Coronary artery (tissue), 2 donors: ENCODE measurements at regions not wholly inside any gene's neighbourhood (a gene's known extent, or its start where the extent isn't known, plus 50 kb on each side); places are given as distances from the start of the nearest gene placed in this dataset.

Experiments used
- DNase-seq: peaks from one replicate; pipeline ENCODE4 v3.0.0-alpha.2; 2017; ENCODE audit warnings: low spot score
- H3K27ac ChIP-seq, 2 donors: fragments of 200-600 bp; sonication (generic); one replicate each; pipeline ENCODE4 v1.5.1; 2016 to 2019
- H3K4me3 ChIP-seq: fragments of 200-600 bp; sonication (generic); 2 replicates; pipeline ENCODE4 v1.5.1; 2016; ENCODE audit warnings: mild to moderate bottlenecking, moderate library complexity
- TF ChIP-seq, protein P1 (sequence below): fragments of 200-600 bp; sonication (generic); IDR thresholded peaks from one replicate; pipeline ENCODE4 v1.5.1; 2019; ENCODE audit warnings: antibody characterized with exemption

DNA sequence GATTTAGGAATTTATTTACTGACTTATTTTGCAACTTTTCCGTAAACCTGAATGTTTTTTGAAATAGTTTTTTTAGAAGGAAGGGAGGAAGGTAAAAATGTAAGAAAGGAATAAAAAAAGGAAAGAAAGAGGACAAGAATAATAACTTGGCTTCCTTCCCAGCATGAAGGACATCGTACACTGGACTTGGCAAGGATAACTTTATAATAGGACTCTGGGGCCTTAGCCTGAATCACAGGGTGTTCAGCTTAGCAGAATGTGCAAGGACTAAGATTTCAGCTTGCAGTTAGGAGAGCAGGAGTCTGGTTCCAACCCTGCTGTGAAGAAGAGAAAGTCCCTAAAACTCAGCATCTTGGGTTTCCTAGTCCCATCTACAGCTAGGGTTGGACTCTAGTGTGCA lies 1053.3 kb downstream of the VRK1 start:
- TF ChIP-seq, protein P1, sequence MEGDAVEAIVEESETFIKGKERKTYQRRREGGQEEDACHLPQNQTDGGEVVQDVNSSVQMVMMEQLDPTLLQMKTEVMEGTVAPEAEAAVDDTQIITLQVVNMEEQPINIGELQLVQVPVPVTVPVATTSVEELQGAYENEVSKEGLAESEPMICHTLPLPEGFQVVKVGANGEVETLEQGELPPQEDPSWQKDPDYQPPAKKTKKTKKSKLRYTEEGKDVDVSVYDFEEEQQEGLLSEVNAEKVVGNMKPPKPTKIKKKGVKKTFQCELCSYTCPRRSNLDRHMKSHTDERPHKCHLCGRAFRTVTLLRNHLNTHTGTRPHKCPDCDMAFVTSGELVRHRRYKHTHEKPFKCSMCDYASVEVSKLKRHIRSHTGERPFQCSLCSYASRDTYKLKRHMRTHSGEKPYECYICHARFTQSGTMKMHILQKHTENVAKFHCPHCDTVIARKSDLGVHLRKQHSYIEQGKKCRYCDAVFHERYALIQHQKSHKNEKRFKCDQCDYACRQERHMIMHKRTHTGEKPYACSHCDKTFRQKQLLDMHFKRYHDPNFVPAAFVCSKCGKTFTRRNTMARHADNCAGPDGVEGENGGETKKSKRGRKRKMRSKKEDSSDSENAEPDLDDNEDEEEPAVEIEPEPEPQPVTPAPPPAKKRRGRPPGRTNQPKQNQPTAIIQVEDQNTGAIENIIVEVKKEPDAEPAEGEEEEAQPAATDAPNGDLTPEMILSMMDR = no peak
- Histone ChIP-seq H3K4me3 (no peak overlapping the region), H3K27ac (no peak overlapping the region)
- no peak for DNase-seq

DNA sequence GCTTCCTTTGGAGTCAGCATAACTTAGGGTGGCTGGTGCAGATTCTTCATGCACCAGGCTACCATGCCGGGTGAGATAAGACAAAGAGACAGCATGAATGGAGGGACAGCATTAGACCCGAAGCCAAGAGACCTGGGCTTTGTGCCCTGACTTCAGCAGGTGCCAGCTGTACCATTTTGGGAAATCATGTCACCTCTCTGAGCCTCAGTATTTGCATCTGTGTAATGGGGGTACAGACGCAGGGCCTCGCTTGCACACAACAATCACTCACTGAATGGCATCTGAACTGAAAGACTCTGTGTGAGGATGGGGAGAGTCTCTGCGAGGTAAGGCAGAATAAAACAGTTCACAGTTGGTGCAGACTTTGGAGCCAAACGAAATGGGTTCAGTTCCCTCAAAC lies 1053.7 kb downstream of the VRK1 start:
- no peak overlapping the region for H3K27ac ChIP-seq
- H3K4me3 ChIP-seq = no peak overlapping the region
- no peak for DNase-seq
- TF ChIP-seq, protein P1 = no peak

DNA sequence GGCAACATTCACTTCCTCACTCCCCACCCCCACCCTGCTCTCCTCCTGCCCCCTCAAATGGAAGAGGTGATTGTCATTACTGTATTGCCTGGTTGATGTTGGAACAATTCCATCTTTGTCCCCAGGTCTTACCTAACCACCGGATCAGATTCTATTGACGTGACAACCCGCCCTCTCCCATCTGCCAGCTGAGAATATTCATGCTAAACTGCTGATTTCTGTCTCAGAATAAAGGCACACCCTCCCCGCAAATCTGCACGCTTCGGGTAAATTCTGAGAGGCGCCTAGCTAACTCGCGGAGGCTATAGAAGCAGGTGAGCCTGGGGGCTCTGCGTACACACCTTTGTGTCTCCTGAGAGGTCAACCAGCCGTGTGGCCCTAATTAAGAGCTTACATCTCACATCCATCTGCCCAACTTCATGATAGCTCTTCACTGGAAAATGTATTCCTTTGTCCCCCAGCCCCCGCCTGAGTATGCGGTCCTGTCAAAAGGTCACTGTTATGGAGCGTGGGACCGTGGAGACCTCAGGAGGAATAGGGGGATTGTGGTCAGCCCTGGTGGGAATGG lies 1054.3 kb downstream of the VRK1 start:
- TF ChIP-seq, protein P1 = no peak

DNA sequence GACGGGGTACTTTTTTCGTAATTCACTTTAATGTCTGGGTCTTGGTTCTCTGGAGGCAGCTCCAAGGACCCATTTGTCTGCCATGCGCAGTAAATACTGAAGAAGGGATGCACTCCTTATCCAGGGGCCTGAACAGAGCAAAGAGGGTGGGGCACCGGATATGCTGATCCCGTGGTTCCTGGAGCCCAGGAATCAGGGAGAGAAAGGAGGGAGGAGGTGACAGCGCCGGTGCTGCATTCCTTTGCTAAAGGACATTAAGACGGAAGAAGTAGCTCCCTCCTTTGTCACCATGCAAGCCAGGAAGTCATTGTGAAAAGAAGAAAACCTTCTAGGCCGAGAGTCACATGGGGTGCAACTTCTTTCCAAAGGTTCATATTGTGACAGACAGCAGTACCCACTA lies 1057.7 kb downstream of the VRK1 start:
- Histone ChIP-seq H3K4me3 (no peak overlapping the region), H3K27ac (no peak overlapping the region)
- no peak for DNase-seq
- TF ChIP-seq, protein P1 = no peak

More for the DNA sequence above, 1054.3 kb downstream of the VRK1 start:
- no peak for DNase-seq
- Histone ChIP-seq H3K27ac (no peak overlapping the region), H3K4me3 (no peak overlapping the region)

DNA sequence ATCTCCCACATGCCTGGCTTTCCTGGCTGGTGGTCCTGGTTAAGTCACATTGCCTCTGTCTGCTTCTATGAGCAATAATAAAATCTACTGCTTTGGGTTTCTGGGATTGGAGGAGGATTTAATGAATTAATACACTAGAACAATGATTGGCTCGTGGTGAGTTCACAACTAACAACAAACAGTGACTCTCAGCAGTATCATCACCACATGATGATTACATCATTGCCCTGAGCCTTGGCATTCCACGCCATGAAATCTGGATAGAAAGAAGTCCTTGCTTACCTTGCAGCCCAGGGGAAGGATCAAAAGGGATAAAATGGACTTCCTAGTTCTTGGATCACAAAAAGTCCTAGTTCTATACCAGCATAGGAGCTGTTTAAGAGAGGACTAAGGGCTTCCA lies 1069.0 kb downstream of the VRK1 start:
- Histone ChIP-seq H3K4me3 (no peak overlapping the region), H3K27ac (no peak overlapping the region)
- TF ChIP-seq, protein P1 = no peak
- DNase-seq = no peak

DNA sequence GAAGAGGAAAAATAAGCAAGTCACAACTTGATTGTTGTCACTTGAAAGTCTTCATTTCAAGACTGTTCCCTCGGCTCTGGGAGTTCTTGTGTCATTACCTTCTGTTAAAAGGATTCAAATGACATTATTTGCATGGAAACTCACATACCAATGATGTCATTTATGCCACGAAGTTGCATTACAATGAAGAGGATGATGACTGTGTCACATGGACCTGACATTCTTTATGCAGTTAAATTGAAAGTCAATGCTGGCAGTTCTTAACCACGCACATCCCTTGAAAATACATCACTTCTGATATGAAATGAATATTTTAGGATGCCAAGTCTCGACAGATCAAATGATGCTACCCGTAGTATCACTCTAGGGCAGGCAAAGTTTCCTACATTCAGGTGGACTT lies 1069.5 kb downstream of the VRK1 start:
- no peak overlapping the region for H3K4me3 ChIP-seq
- no peak overlapping the region for H3K27ac ChIP-seq
- no peak for DNase-seq
- TF ChIP-seq, protein P1 = no peak

DNA sequence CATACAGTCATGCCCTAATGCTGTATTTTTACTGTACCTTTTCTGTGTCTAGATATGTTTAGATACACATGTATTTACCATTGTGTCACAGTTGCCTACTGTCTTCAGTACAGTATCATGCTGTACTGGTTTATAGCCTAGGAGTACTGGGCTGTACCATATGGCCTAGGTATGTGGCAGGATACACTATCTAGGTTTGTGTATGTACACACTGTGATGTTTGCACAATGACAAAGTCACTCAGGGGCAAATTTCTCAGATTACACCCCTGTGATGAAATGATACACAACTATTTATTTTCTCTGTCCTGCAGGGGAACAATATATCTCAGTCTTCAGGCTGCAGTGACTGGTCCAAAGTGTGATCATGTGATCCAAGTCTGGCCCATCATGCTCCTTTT lies 1076.1 kb downstream of the VRK1 start:
- Histone ChIP-seq H3K4me3 (no peak overlapping the region), H3K27ac (no peak overlapping the region)
- TF ChIP-seq, protein P1 = no peak
- DNase-seq = no peak
